ENCODE measurements at regions not wholly inside any gene's neighbourhood (a gene's known extent, or its start where the extent isn't known, plus 50 kb on each side); places are given as distances from the start of the nearest gene placed in this dataset.

- Histone ChIP-seq H3K9me3 (no peaks in the 10 kb centered on the region), H3K36me3 (ENCODE audit: insufficient read depth in 1 of 2, low read depth in 1 of 2) (no peaks in the 10 kb centered on the region), H3K4me1 (no peaks in the 10 kb centered on the region), H3K4me3 (no peak overlapping the region), H3K27me3 (ENCODE audit: insufficient read depth in 3 of 3, low read length in 2 of 3) (no peaks in the 10 kb centered on the region), H3K27ac (no peak overlapping the region)
- TF ChIP-seq CTCF (IDR thresholded peaks at IDR 0.05): no peak
- intact Hi-C loops (cut with DNase I): no loop called here
- ATAC-seq (no peak), DNase-seq (no peak)
- WGBS, 3 donors: 78 to 81% (median 79%) methylated on average over 2 of the region's 2 CpGs
These were observed 62.6 kb downstream of the IRX5 start for GRCh38 chr16:54993106-54993895.

GRCh38 chr16:54996186-54996585 is 65.5 kb downstream of the IRX5 start:
- Histone ChIP-seq H3K9me3 (no peaks in the 10 kb centered on the region), H3K36me3 (ENCODE audit: insufficient read depth in 1 of 2, low read depth in 1 of 2) (no peaks in the 10 kb centered on the region), H3K27me3 (ENCODE audit: insufficient read depth in 3 of 3, low read length in 2 of 3) (no peaks in the 10 kb centered on the region), H3K4me3 (no peak overlapping the region), H3K27ac (no peak overlapping the region), H3K4me1 (no peaks in the 10 kb centered on the region)
- ATAC-seq (no peak), DNase-seq (no peak)
- intact Hi-C loops (cut with DNase I): no loop called here
- no peak for TF ChIP-seq CTCF (IDR thresholded peaks at IDR 0.05)
- WGBS, 3 donors: 55 to 64% (median 63%) methylated on average over 7 of the region's 7 CpGs

GRCh38 chr16:54998834-54999233 is 68.2 kb downstream of the IRX5 start:
- no peak for TF ChIP-seq CTCF (IDR thresholded peaks at IDR 0.05)
- WGBS, 3 donors: 61 to 81% (median 70%) methylated on average over 1 of the region's 1 CpG
- Histone ChIP-seq H3K4me3 (no peak overlapping the region), H3K4me1 (no peaks in the 10 kb centered on the region), H3K36me3 (ENCODE audit: insufficient read depth in 1 of 2, low read depth in 1 of 2) (no peaks in the 10 kb centered on the region), H3K27me3 (ENCODE audit: insufficient read depth in 3 of 3, low read length in 2 of 3) (no peaks in the 10 kb centered on the region), H3K9me3 (no peaks in the 10 kb centered on the region), H3K27ac (no peak overlapping the region)
- intact Hi-C loops (cut with DNase I): no loop called here
- DNase-seq: no peak
- no peak for ATAC-seq

DNA sequence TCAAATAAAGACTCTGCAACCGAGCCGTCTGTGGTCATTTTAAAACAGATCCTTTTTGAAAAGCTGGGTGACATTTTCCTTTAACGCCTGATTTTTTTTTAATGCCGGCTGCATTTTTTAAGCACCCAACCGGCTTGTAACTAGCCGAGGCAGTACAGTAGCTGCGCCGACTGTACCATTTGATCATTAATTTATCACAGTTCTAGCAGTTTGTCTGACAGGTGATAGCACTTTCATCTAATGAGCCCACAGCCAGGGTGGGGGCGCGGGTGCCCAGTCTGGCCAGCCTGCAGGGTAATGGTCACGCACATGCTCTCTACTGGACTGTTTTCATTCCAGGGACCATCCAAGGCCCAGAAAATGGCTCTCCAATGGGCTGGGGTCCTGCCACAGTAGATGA is 68.8 kb downstream of the IRX5 start:
- no peak overlapping the region for H3K27ac ChIP-seq
- DNase-seq (no peak), ATAC-seq (no peak)
- H3K4me1 ChIP-seq: no peaks in the 10 kb centered on the region
- no peaks in the 10 kb centered on the region for H3K27me3 ChIP-seq (ENCODE audit: insufficient read depth in 3 of 3, low read length in 2 of 3)
- H3K36me3 ChIP-seq (ENCODE audit: insufficient read depth in 1 of 2, low read depth in 1 of 2): no peaks in the 10 kb centered on the region
- H3K9me3 ChIP-seq: no peaks in the 10 kb centered on the region
- 54 to 59% (median 58%) methylated on average over 11 of the region's 11 CpGs for WGBS, 3 donors
- intact Hi-C loops (cut with DNase I): no loop called here
- TF ChIP-seq CTCF (IDR thresholded peaks at IDR 0.05): no peak
- no peak overlapping the region for H3K4me3 ChIP-seq

DNA sequence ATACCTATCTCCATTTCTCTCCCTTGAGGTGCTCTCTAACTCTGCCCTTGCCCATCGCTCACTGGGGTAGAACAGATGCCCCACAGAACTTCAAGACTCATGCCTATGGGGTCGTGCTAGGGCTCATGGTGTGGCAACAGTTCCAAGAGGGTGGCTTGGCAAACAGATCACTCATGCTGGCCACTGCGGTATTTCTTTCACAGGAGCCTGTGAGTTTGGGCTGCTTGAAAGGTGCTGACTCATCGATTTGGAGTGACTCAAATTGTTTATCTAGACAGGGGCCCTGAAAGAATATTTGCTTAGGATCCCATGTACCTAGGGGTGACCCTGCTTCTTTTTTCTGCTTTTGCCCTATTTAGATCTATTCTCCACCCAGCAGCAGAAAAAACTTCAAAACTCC is 69.9 kb downstream of the IRX5 start:
- Histone ChIP-seq H3K27ac (no peak overlapping the region), H3K9me3 (no peaks in the 10 kb centered on the region), H3K27me3 (ENCODE audit: insufficient read depth in 3 of 3, low read length in 2 of 3) (no peaks in the 10 kb centered on the region), H3K36me3 (ENCODE audit: insufficient read depth in 1 of 2, low read depth in 1 of 2) (no peaks in the 10 kb centered on the region), H3K4me3 (no peak overlapping the region), H3K4me1 (no peaks in the 10 kb centered on the region)
- intact Hi-C loops (cut with DNase I): no loop called here
- no peak for ATAC-seq
- WGBS, 3 donors: 68 to 76% (median 70%) methylated on average over 4 of the region's 4 CpGs
- DNase-seq: no peak
- no peak for TF ChIP-seq CTCF (IDR thresholded peaks at IDR 0.05)

All from psoas muscle (tissue), 7 donors.